Hepatocyte (in vitro differentiated cells): ENCODE measurements at regions not wholly inside any gene's neighbourhood (a gene's known extent, or its start where the extent isn't known, plus 50 kb on each side); places are given as distances from the start of the nearest gene placed in this dataset.

Source experiments
- DNase-seq: peaks from one replicate; pipeline ENCODE4 v3.0.0-alpha.2; 2016; ENCODE audit warnings: low spot score
- H2AFZ ChIP-seq: fragments of 200-600 bp; sonication (generic); 2 replicates; pipeline ENCODE4 v1.6.0; 2016; ENCODE audit warnings: antibody characterized with exemption, mild to moderate bottlenecking
- H3K27ac ChIP-seq: fragments of 200-600 bp; sonication (generic); 2 replicates; pipeline ENCODE4 v1.5.1; 2016; ENCODE audit warnings: mild to moderate bottlenecking
- H3K27me3 ChIP-seq: fragments of 200-600 bp; sonication (generic); 2 replicates; pipeline ENCODE4 v1.6.1; 2016
- H3K36me3 ChIP-seq: fragments of 200-600 bp; sonication (generic); replicated peaks from 2 replicates; pipeline ENCODE4 v1.5.1; 2016; ENCODE audit warnings: low read depth; ENCODE audit not compliant: insufficient read depth
- H3K4me1 ChIP-seq: fragments of 200-600 bp; sonication (generic); 2 replicates; pipeline ENCODE4 v1.5.1; 2016; ENCODE audit warnings: mild to moderate bottlenecking, moderate library complexity; ENCODE audit not compliant: insufficient read depth
- H3K4me2 ChIP-seq: fragments of 200-600 bp; sonication (generic); 2 replicates; pipeline ENCODE4 v1.6.0; 2016
- H3K4me3 ChIP-seq: fragments of 200-600 bp; sonication (generic); 2 replicates; pipeline ENCODE4 v1.5.1; 2016; ENCODE audit warnings: mild to moderate bottlenecking
- H3K79me2 ChIP-seq: fragments of 200-600 bp; sonication (generic); 2 replicates; pipeline ENCODE4 v1.6.0; 2017; ENCODE audit warnings: mild to moderate bottlenecking
- H3K9me2 ChIP-seq: fragments of 200-600 bp; sonication (generic); replicated peaks from 2 replicates; pipeline ENCODE4 v1.6.0; 2017; ENCODE audit warnings: mild to moderate bottlenecking; ENCODE audit not compliant: insufficient read depth
- H3K9me3 ChIP-seq: fragments of 200-600 bp; sonication (generic); 2 replicates; pipeline ENCODE4 v1.5.1; 2016; ENCODE audit warnings: low read depth, mild to moderate bottlenecking
- H4K20me1 ChIP-seq: fragments of 200-600 bp; sonication (generic); 2 replicates; pipeline ENCODE4 v1.6.0; 2016; ENCODE audit warnings: mild to moderate bottlenecking; ENCODE audit not compliant: insufficient read depth, poor library complexity, severe bottlenecking
- CTCF ChIP-seq: fragments of 200-600 bp; sonication (generic); IDR thresholded peaks from 2 replicates; pipeline ENCODE4 v1.5.1; 2016; ENCODE audit warnings: antibody characterized with exemption, mild to moderate bottlenecking; ENCODE audit not compliant: poor library complexity
- EZH2 ChIP-seq: fragments of 200-600 bp; sonication (generic); IDR thresholded peaks from 2 replicates; pipeline ENCODE4 v1.6.1; 2016; ENCODE audit warnings: antibody characterized with exemption, mild to moderate bottlenecking, borderline replicate concordance
- EZH2phosphoT487 ChIP-seq: fragments of 200-600 bp; sonication (generic); IDR thresholded peaks from one replicate; pipeline ENCODE4 v1.6.1; 2018; ENCODE audit warnings: antibody characterized with exemption, mild to moderate bottlenecking, low read depth, moderate library complexity; ENCODE audit not compliant: unreplicated experiment, severe bottlenecking
- WGBS: methylation state at CpG from one replicate; pipeline ENCODE4 v1.1.6; 2016; ENCODE audit warnings: low lambda C conversion rate; ENCODE audit errors: missing lambda C conversion rate; 5-methylcytosine and 5-hydroxymethylcytosine counted together

- H2AFZ ChIP-seq = no peak overlapping the region
- no peak overlapping the region for H3K27ac ChIP-seq
- TF ChIP-seq EZH2 (no peak), EZH2phosphoT487 (no peak), CTCF (no peak)
- H3K4me1 ChIP-seq = no peaks in the 10 kb centered on the region
- no peak for DNase-seq
- H3K36me3 ChIP-seq = no peaks in the 10 kb centered on the region
- H4K20me1 ChIP-seq = no peaks in the 10 kb centered on the region
- no peak overlapping the region for H3K4me3 ChIP-seq
- no peaks in the 10 kb centered on the region for H3K79me2 ChIP-seq
- no peak overlapping the region for H3K4me2 ChIP-seq
- no peaks in the 10 kb centered on the region for H3K9me3 ChIP-seq
- peaks cover 1% of the 10 kb centered on the region for H3K27me3 ChIP-seq
- no peaks in the 10 kb centered on the region for H3K9me2 ChIP-seq
These were observed 96.2 kb downstream of the RCN1 start for GRCh38 chr11:32187111-32187510.

- WGBS = 90% methylated on average over 4 of the region's 4 CpGs
These were observed 97.9 kb downstream of the RCN1 start for GRCh38 chr11:32188785-32189184.

GRCh38 chr11:32196137-32196536, 105.3 kb downstream of the RCN1 start:
- Histone ChIP-seq H3K4me3 (no peak overlapping the region), H3K4me2 (no peak overlapping the region), H3K36me3 (no peaks in the 10 kb centered on the region), H3K79me2 (no peaks in the 10 kb centered on the region), H3K27me3 (no peaks in the 10 kb centered on the region), H3K4me1 (no peaks in the 10 kb centered on the region), H4K20me1 (no peaks in the 10 kb centered on the region), H3K27ac (no peak overlapping the region), H3K9me2 (no peaks in the 10 kb centered on the region), H2AFZ (no peak overlapping the region), H3K9me3 (no peaks in the 10 kb centered on the region)
- TF ChIP-seq EZH2 (no peak), CTCF (no peak), EZH2phosphoT487 (no peak)
- no peak for DNase-seq
- WGBS = 38% methylated on average over 1 of the region's 1 CpG

More at GRCh38 chr11:32188785-32189184, 97.9 kb downstream of the RCN1 start:
- no peaks in the 10 kb centered on the region for H4K20me1 ChIP-seq
- no peak for TF ChIP-seq CTCF
- TF ChIP-seq EZH2phosphoT487 = no peak
- no peak for TF ChIP-seq EZH2
- no peaks in the 10 kb centered on the region for H3K79me2 ChIP-seq
- H2AFZ ChIP-seq = no peak overlapping the region
- H3K4me2 ChIP-seq = no peak overlapping the region
- no peaks in the 10 kb centered on the region for H3K36me3 ChIP-seq
- H3K9me2 ChIP-seq = no peaks in the 10 kb centered on the region
- H3K27me3 ChIP-seq = no peaks in the 10 kb centered on the region
- H3K27ac ChIP-seq = no peak overlapping the region
- no peaks in the 10 kb centered on the region for H3K4me1 ChIP-seq
- no peak for DNase-seq
- H3K9me3 ChIP-seq = no peaks in the 10 kb centered on the region
- H3K4me3 ChIP-seq = no peak overlapping the region

GRCh38 chr11:32198053-32198452, 107.2 kb downstream of the RCN1 start:
- WGBS = 84% methylated on average over 2 of the region's 2 CpGs
- no peak for TF ChIP-seq EZH2phosphoT487
- no peak overlapping the region for H3K27ac ChIP-seq
- no peaks in the 10 kb centered on the region for H3K9me2 ChIP-seq
- no peak for DNase-seq
- no peaks in the 10 kb centered on the region for H3K4me1 ChIP-seq
- H3K27me3 ChIP-seq = no peaks in the 10 kb centered on the region
- H4K20me1 ChIP-seq = no peaks in the 10 kb centered on the region
- no peak overlapping the region for H3K4me3 ChIP-seq
- H3K9me3 ChIP-seq = no peaks in the 10 kb centered on the region
- no peak overlapping the region for H2AFZ ChIP-seq
- H3K4me2 ChIP-seq = no peak overlapping the region
- H3K79me2 ChIP-seq = no peaks in the 10 kb centered on the region
- H3K36me3 ChIP-seq = no peaks in the 10 kb centered on the region
